Spleen (tissue), 11 donors: ENCODE measurements at regions not wholly inside any gene's neighbourhood (a gene's known extent, or its start where the extent isn't known, plus 50 kb on each side); places are given as distances from the start of the nearest gene placed in this dataset.

Experiments
- DNase-seq: peaks from one replicate; pipeline ENCODE4 v3.0.0-alpha.2; 2020
- H3K27ac ChIP-seq, 8 donors: fragments of 200-600 bp; sonication (generic) in 7 of 8; 1 replicate in 4 of 8; 2 replicates in 4 of 8; pipeline versions ENCODE4 v1.5.0 to v1.8.0; 2016 to 2021; ENCODE audit warnings: inconsistent platforms in 4 of 8, mild to moderate bottlenecking in 4 of 8, moderate library complexity in 1 of 8
- H3K27me3 ChIP-seq, 7 donors: fragments of 200-600 bp; sonication (generic) in 6 of 7; replicated peaks in 1 of 7; 1 replicate in 4 of 7; 2 replicates in 3 of 7; pipeline versions ENCODE4 v1.5.0 to v1.8.0; 2016 to 2021; ENCODE audit warnings: inconsistent platforms in 3 of 7, mild to moderate bottlenecking in 1 of 7
- H3K36me3 ChIP-seq, 6 donors: fragments of 200-600 bp; sonication (generic) in 5 of 6; 1 replicate in 4 of 6; 2 replicates in 2 of 6; pipeline versions ENCODE4 v1.5.0 to v1.8.0; 2016 to 2021; ENCODE audit warnings: inconsistent platforms in 2 of 6
- H3K4me1 ChIP-seq, 6 donors: fragments of 200-600 bp; sonication (generic) in 5 of 6; 1 replicate in 3 of 6; 2 replicates in 3 of 6; pipeline versions ENCODE4 v1.5.0 to v1.8.0; 2016 to 2021; ENCODE audit warnings: inconsistent platforms in 3 of 6
- H3K4me3 ChIP-seq, 8 donors: fragments of 200-600 bp; sonication (generic) in 7 of 8; 1 replicate in 4 of 8; 2 replicates in 4 of 8; pipeline versions ENCODE4 v1.5.0 to v1.8.0; 2016 to 2021; ENCODE audit warnings: inconsistent platforms in 4 of 8, mild to moderate bottlenecking in 4 of 8, moderate library complexity in 2 of 8
- H3K9me3 ChIP-seq, 8 donors: fragments of 200-600 bp; sonication (generic) in 7 of 8; 1 replicate in 4 of 8; 2 replicates in 4 of 8; pipeline versions ENCODE4 v1.5.0 to v1.8.0; 2016 to 2021; ENCODE audit warnings: inconsistent platforms in 4 of 8
- CTCF ChIP-seq, 11 experiments: fragments of 200-600 bp in 7 of 11; fragments of 450-650 bp in 4 of 11; sonication (generic) in 4 of 11; IDR thresholded peaks in 8 of 11; conservative IDR thresholded peaks in 3 of 11; 1 replicate in 7 of 11; 2 replicates in 4 of 11; pipeline versions ENCODE4 v1.4.0 to v1.8.0; 2016 to 2021; ENCODE audit warnings: antibody characterized with exemption in 11 of 11, inconsistent platforms in 4 of 11, mild to moderate bottlenecking in 1 of 11
- POLR2A ChIP-seq, 3 donors: fragments of 450-650 bp; IDR thresholded peaks; one replicate each; pipeline ENCODE4 v1.5.1; 2017; ENCODE audit warnings: antibody characterized with exemption in 3 of 3, mild to moderate bottlenecking in 1 of 3
- POLR2AphosphoS5 ChIP-seq, 3 donors: sonication (generic); formaldehyde crosslinking; IDR thresholded peaks; one replicate each; pipeline ENCODE4 v1.5.1; 2017; ENCODE audit warnings: antibody characterized with exemption in 3 of 3
- WGBS, 5 donors: extraction: QIAGEN DNeasy Blood & Tissue Kit in 3 of 5; methylation state at CpG; one replicate each; pipeline versions ENCODE4 v1.1.5 to v1.1.7; 2013 to 2018; 5-methylcytosine and 5-hydroxymethylcytosine counted together
- intact Hi-C: fragments of 100-400 bp; cut with DNase I; formaldehyde crosslinking; loops from one replicate; pipeline ENCODE4 v1.15.0; 2023; ENCODE audit warnings: low total_unique reads
- donor health status: healthy with polysubstance abuse.
- donor health status: DM: no; HTN: no; CAD: no; lungs with moderate emphysema.
- donor health status: DM: no; HTN: no; CAD: no.
- donor health status: Bipolar disorder and iron deficiency.
- donor health status: healthy.
- donor health status: DM: no; HTN: no; CAD: no.
- donor health status: DM: yes; HTN: yes; CAD: no.

- Histone ChIP-seq H3K4me1 (no peaks in the 10 kb centered on the region), H3K27me3 (no peaks in the 10 kb centered on the region), H3K4me3 (no peak overlapping the region), H3K36me3 (no peaks in the 10 kb centered on the region), H3K27ac (no peak overlapping the region), H3K9me3 (peaks cover 0 to 6% (median 0%) of the 10 kb centered on the region in 8 donors)
- no peak for TF ChIP-seq POLR2AphosphoS5 (IDR thresholded peaks at IDR 0.05)
- TF ChIP-seq POLR2A (IDR thresholded peaks at IDR 0.05): no peak
- TF ChIP-seq CTCF (IDR thresholded peaks at IDR 0.05 in 8 of 11, conservative IDR thresholded peaks at IDR 0.05 in 3 of 11): no peak
- no peak for DNase-seq
- intact Hi-C loops: no loop called here
- WGBS, 5 donors: 66 to 77% (median 70%) methylated on average over 2 of the region's 2 CpGs
These were observed 283.2 kb downstream of the PCDH18 start for GRCh38 chr4:137249112-137249511.

- Histone ChIP-seq H3K4me3 (no peak overlapping the region), H3K4me1 (no peaks in the 10 kb centered on the region), H3K27ac (no peak overlapping the region), H3K27me3 (no peaks in the 10 kb centered on the region), H3K9me3 (no peaks in the 10 kb centered on the region), H3K36me3 (no peaks in the 10 kb centered on the region)
- peak; percentile 32 for DNase-seq
- intact Hi-C loops: no loop called here
- WGBS, 5 donors: 67 to 78% (median 69%) methylated on average over 6 of the region's 6 CpGs
- TF ChIP-seq POLR2A (IDR thresholded peaks at IDR 0.05): no peak
- TF ChIP-seq CTCF (IDR thresholded peaks at IDR 0.05 in 8 of 11, conservative IDR thresholded peaks at IDR 0.05 in 3 of 11): no peak
- no peak for TF ChIP-seq POLR2AphosphoS5 (IDR thresholded peaks at IDR 0.05)
These were observed 293.7 kb downstream of the PCDH18 start for GRCh38 chr4:137238456-137239162.

GRCh38 chr4:137226900-137227299 is 305.4 kb downstream of the PCDH18 start:
- no peaks in the 10 kb centered on the region for H3K4me1 ChIP-seq
- H3K4me3 ChIP-seq: no peak overlapping the region
- no peak for DNase-seq
- peaks cover 0 to 12% (median 9%) of the 10 kb centered on the region in 8 donors for H3K9me3 ChIP-seq
- no peak for TF ChIP-seq POLR2A (IDR thresholded peaks at IDR 0.05)
- TF ChIP-seq POLR2AphosphoS5 (IDR thresholded peaks at IDR 0.05): no peak
- TF ChIP-seq CTCF (IDR thresholded peaks at IDR 0.05 in 8 of 11, conservative IDR thresholded peaks at IDR 0.05 in 3 of 11): no peak
- no peaks in the 10 kb centered on the region for H3K36me3 ChIP-seq
- WGBS, 5 donors: 67 to 84% (median 72%) methylated on average over 2 of the region's 2 CpGs
- no peak overlapping the region for H3K27ac ChIP-seq
- intact Hi-C loops: no loop called here
- H3K27me3 ChIP-seq: no peaks in the 10 kb centered on the region

- TF ChIP-seq POLR2AphosphoS5 (IDR thresholded peaks at IDR 0.05) (no peak), CTCF (IDR thresholded peaks at IDR 0.05 in 8 of 11, conservative IDR thresholded peaks at IDR 0.05 in 3 of 11) (no peak), POLR2A (IDR thresholded peaks at IDR 0.05) (no peak)
- Histone ChIP-seq H3K9me3 (peaks cover 0 to 13% (median 9%) of the 10 kb centered on the region in 8 donors), H3K27me3 (no peaks in the 10 kb centered on the region), H3K4me3 (no peak overlapping the region), H3K36me3 (no peaks in the 10 kb centered on the region), H3K27ac (no peak overlapping the region), H3K4me1 (no peaks in the 10 kb centered on the region)
- intact Hi-C loops: no loop called here
- 61 to 80% (median 72%) methylated on average over 2 of the region's 2 CpGs for WGBS, 5 donors
- DNase-seq: no peak
These were observed 306.1 kb downstream of the PCDH18 start for GRCh38 chr4:137226221-137226620.
